22Rv1 (cell line): ENCODE measurements at regions not wholly inside any gene's neighbourhood (a gene's known extent, or its start where the extent isn't known, plus 50 kb on each side); places are given as distances from the start of the nearest gene placed in this dataset.

Source experiments
- ZFX ChIP-seq: fragments of 450-650 bp; IDR thresholded peaks from 2 replicates; pipeline ENCODE4 v1.6.1; 2017; ENCODE audit warnings: antibody characterized with exemption, borderline replicate concordance
- TF ChIP-seq, protein P1 (sequence below): fragments of 450-650 bp; IDR thresholded peaks from 2 replicates; pipeline ENCODE4 v1.5.1; 2017; ENCODE audit warnings: mild to moderate bottlenecking

DNA sequence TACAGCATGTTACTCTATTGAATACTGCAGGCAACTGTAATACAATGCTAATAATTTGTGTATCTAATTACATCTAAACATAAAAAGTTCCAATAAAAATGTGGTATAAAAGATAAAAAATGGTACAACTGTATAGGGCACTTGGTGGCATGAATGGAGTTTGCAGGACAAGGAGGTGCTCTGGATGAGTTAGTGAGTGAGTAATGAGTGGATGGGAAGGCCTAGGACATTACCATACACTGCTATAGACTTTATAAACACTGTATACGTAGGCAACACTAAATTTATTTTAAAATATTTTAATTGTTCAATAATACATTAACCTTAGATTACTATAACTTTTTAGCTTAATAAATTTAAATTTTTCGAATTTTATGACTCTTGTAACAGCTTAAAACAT, 579.6 kb upstream of the MAN1A1 start:
- TF ChIP-seq, protein P1, sequence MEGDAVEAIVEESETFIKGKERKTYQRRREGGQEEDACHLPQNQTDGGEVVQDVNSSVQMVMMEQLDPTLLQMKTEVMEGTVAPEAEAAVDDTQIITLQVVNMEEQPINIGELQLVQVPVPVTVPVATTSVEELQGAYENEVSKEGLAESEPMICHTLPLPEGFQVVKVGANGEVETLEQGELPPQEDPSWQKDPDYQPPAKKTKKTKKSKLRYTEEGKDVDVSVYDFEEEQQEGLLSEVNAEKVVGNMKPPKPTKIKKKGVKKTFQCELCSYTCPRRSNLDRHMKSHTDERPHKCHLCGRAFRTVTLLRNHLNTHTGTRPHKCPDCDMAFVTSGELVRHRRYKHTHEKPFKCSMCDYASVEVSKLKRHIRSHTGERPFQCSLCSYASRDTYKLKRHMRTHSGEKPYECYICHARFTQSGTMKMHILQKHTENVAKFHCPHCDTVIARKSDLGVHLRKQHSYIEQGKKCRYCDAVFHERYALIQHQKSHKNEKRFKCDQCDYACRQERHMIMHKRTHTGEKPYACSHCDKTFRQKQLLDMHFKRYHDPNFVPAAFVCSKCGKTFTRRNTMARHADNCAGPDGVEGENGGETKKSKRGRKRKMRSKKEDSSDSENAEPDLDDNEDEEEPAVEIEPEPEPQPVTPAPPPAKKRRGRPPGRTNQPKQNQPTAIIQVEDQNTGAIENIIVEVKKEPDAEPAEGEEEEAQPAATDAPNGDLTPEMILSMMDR = no peak
- no peak for TF ChIP-seq ZFX
